ENCODE measurements at regions not wholly inside any gene's neighbourhood (a gene's known extent, or its start where the extent isn't known, plus 50 kb on each side); places are given as distances from the start of the nearest gene placed in this dataset.

GRCh38 chr11:45597097-45597496, 68.3 kb downstream of the CHST1 start:
- DNase-seq = no peak

GRCh38 chr11:45596571-45596970, 68.9 kb downstream of the CHST1 start:
- DNase-seq = no peak

GRCh38 chr11:45593992-45594391, 71.4 kb downstream of the CHST1 start:
- no peak for DNase-seq

GRCh38 chr11:45592636-45593035, 72.8 kb downstream of the CHST1 start:
- no peak for DNase-seq

- DNase-seq = no peak
Observed at GRCh38 chr11:45590743-45591142, 74.7 kb downstream of the CHST1 start.

GRCh38 chr11:45585205-45585604, 80.2 kb downstream of the CHST1 start:
- no peak for DNase-seq

- DNase-seq = no peak
Observed at GRCh38 chr11:45583981-45584566, 81.3 kb downstream of the CHST1 start.

GRCh38 chr11:45580399-45580798, 85.0 kb downstream of the CHST1 start:
- DNase-seq = no peak

- no peak for DNase-seq
Observed at GRCh38 chr11:45578316-45578715, 87.1 kb downstream of the CHST1 start.

- no peak for DNase-seq
Observed at GRCh38 chr11:45577752-45578151, 87.7 kb downstream of the CHST1 start.

- no peak for DNase-seq
Observed at GRCh38 chr11:45576461-45577215, 88.8 kb downstream of the CHST1 start.

GRCh38 chr11:45573728-45574127, 91.7 kb downstream of the CHST1 start:
- DNase-seq = no peak

GRCh38 chr11:45572354-45573123, 92.9 kb downstream of the CHST1 start:
- no peak for DNase-seq

GRCh38 chr11:45569776-45570175, 95.6 kb downstream of the CHST1 start:
- DNase-seq = no peak

- DNase-seq = no peak
Observed at GRCh38 chr11:45568049-45568448, 97.4 kb downstream of the CHST1 start.

- DNase-seq = no peak
Observed at GRCh38 chr11:45565446-45565988, 99.9 kb downstream of the CHST1 start.

- DNase-seq = no peak
Observed at GRCh38 chr11:45563810-45564209, 101.6 kb downstream of the CHST1 start.

GRCh38 chr11:45563171-45563570, 102.3 kb downstream of the CHST1 start:
- no peak for DNase-seq

GRCh38 chr11:45560913-45561281, 104.5 kb downstream of the CHST1 start:
- DNase-seq = no peak

GRCh38 chr11:45560155-45560912, 105.1 kb downstream of the CHST1 start:
- DNase-seq = no peak

- no peak for DNase-seq
Observed at GRCh38 chr11:45556851-45557707, 108.3 kb downstream of the CHST1 start.
